Skin epidermis (tissue), 12 donors: ENCODE measurements at regions not wholly inside any gene's neighbourhood (a gene's known extent, or its start where the extent isn't known, plus 50 kb on each side); places are given as distances from the start of the nearest gene placed in this dataset.
"Not testable (repeated sequence)": the region's sequence is repeated elsewhere in the genome, so short reads cannot be mapped to it uniquely, and the experiment has no call there.

ENCODE experiments used
- H3K27ac ChIP-seq, 21 experiments: fragments of 200-600 bp; sonication (generic) in 11 of 21; one replicate each; pipeline ENCODE4 v1.5.0; 2020; ENCODE audit warnings: mild to moderate bottlenecking in 3 of 21, inconsistent platforms in 2 of 21, moderate library complexity in 2 of 21
- H3K4me3 ChIP-seq, 7 experiments: fragments of 200-600 bp; sonication (generic) in 2 of 7; one replicate each; pipeline ENCODE4 v1.5.0; 2020; ENCODE audit warnings: inconsistent platforms in 2 of 7, mild to moderate bottlenecking in 2 of 7, moderate library complexity in 1 of 7

- not testable (repeated sequence) for H3K4me3 ChIP-seq
- peak overlapping the region in 2 of 21 experiments; percentile 8 to 53 for H3K27ac ChIP-seq
Observed at GRCh38 chr7:131158244-131158636, 169.4 kb upstream of the MKLN1 start.

GRCh38 chr7:131159961-131160361 is 167.7 kb upstream of the MKLN1 start:
- no peak overlapping the region for H3K4me3 ChIP-seq

GRCh38 chr7:131161103-131161502 is 166.6 kb upstream of the MKLN1 start:
- no peak overlapping the region for H3K4me3 ChIP-seq
- no peak overlapping the region for H3K27ac ChIP-seq

More at GRCh38 chr7:131159961-131160361, 167.7 kb upstream of the MKLN1 start:
- H3K27ac ChIP-seq = no peak overlapping the region

- H3K27ac ChIP-seq = peak overlapping the region in 15 of 21 experiments; percentile 6 to 81 (median 62)
Observed at GRCh38 chr7:131164025-131164925, 163.4 kb upstream of the MKLN1 start.

GRCh38 chr7:131166066-131166465 is 161.6 kb upstream of the MKLN1 start:
- H3K4me3 ChIP-seq = no peak overlapping the region
- peak overlapping the region in 2 of 21 experiments; percentile 68 for H3K27ac ChIP-seq

More at GRCh38 chr7:131164025-131164925, 163.4 kb upstream of the MKLN1 start:
- H3K4me3 ChIP-seq = no peak overlapping the region

- H3K4me3 ChIP-seq = no peak overlapping the region
Observed at GRCh38 chr7:131170440-131171271, 157.0 kb upstream of the MKLN1 start.

GRCh38 chr7:131173145-131173890 is 154.4 kb upstream of the MKLN1 start:
- H3K27ac ChIP-seq = no peak overlapping the region

More at GRCh38 chr7:131170440-131171271, 157.0 kb upstream of the MKLN1 start:
- no peak overlapping the region for H3K27ac ChIP-seq

GRCh38 chr7:131174391-131174790 is 153.3 kb upstream of the MKLN1 start:
- H3K27ac ChIP-seq = no peak overlapping the region
- no peak overlapping the region for H3K4me3 ChIP-seq

More at GRCh38 chr7:131173145-131173890, 154.4 kb upstream of the MKLN1 start:
- H3K4me3 ChIP-seq = no peak overlapping the region

GRCh38 chr7:131174855-131175254 is 152.8 kb upstream of the MKLN1 start:
- Histone ChIP-seq H3K4me3 (no peak overlapping the region), H3K27ac (no peak overlapping the region)

GRCh38 chr7:131182446-131183058 is 145.1 kb upstream of the MKLN1 start:
- H3K4me3 ChIP-seq = no peak overlapping the region
- H3K27ac ChIP-seq = peak overlapping the region in 1 of 21 experiments; percentile 40

- H3K4me3 ChIP-seq = no peak overlapping the region
- H3K27ac ChIP-seq = peak overlapping the region in 2 of 21 experiments; percentile 40 to 43
Observed at GRCh38 chr7:131183072-131183471, 144.6 kb upstream of the MKLN1 start.

- Histone ChIP-seq H3K4me3 (no peak overlapping the region), H3K27ac (peak overlapping the region in 3 of 21 experiments; percentile 8 to 43 (median 40))
Observed at GRCh38 chr7:131183611-131184119, 144.0 kb upstream of the MKLN1 start.

- H3K4me3 ChIP-seq = no peak overlapping the region
- H3K27ac ChIP-seq = no peak overlapping the region
Observed at GRCh38 chr7:131186816-131187215, 140.9 kb upstream of the MKLN1 start.

- peak overlapping the region in 18 of 21 experiments; percentile 20 to 80 (median 58) for H3K27ac ChIP-seq
Observed at GRCh38 chr7:131188367-131189339, 139.0 kb upstream of the MKLN1 start.

GRCh38 chr7:131189488-131189887 is 138.2 kb upstream of the MKLN1 start:
- Histone ChIP-seq H3K4me3 (no peak overlapping the region), H3K27ac (peak overlapping the region in 6 of 21 experiments; percentile 3 to 64 (median 21))

More at GRCh38 chr7:131188367-131189339, 139.0 kb upstream of the MKLN1 start:
- H3K4me3 ChIP-seq = no peak overlapping the region

- no peak overlapping the region for H3K27ac ChIP-seq
- no peak overlapping the region for H3K4me3 ChIP-seq
Observed at GRCh38 chr7:131190146-131190545, 137.5 kb upstream of the MKLN1 start.

GRCh38 chr7:131190581-131190980 is 137.1 kb upstream of the MKLN1 start:
- Histone ChIP-seq H3K4me3 (no peak overlapping the region), H3K27ac (no peak overlapping the region)
